Stimulated activated CD4-positive, alpha-beta T cell treated with anti-CD3 and anti-CD28 coated beads, Interleukin-2, amount 100 ng/mL, for 48 hours (primary cell): ENCODE measurements at regions not wholly inside any gene's neighbourhood (a gene's known extent, or its start where the extent isn't known, plus 50 kb on each side); places are given as distances from the start of the nearest gene placed in this dataset.
"Not testable (repeated sequence)": the region's sequence is repeated elsewhere in the genome, so short reads cannot be mapped to it uniquely, and the experiment has no call there.

Experiments
- DNase-seq, 2 donors: peaks; one replicate each; pipeline ENCODE4 v3.0.0-alpha.2; 2020

DNA sequence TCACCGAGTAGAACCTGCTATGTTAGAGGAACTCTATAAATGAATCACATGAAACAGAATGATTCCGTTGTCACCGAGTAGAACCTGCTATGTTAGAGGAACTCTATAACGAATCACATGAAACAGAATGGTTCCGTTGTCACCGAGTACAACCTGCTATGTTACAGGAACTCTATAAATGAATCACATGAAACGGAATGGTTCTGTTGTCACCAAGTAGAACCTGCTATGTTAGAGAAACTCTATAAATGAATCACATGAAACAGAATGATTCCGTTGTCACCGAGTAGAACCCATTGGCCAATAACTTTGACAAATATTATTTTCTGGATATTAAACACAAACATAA lies 309.1 kb upstream of the FRG1 start:
- DNase-seq: not testable (repeated sequence)

DNA sequence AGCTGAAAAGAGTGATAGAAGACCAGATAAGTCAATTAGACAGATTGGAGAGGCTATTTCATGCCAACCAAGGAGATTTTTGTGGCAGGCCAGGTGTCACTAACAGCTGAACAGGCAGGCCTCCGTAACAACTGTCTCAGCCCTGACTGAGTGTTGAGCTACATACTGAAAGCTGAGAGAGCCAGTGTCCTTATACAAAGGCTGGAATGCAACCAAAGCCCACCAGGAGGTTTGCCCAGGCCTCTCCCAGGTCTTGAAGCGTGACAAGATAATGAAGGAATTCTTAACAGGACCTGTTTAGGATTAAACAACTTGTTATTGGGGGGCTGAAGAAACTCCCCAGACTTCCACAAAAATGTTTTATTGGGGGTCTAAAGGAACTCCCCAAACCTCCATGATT lies 290.2 kb upstream of the FRG1 start:
- DNase-seq: not testable (repeated sequence)

GRCh38 chr4:189653130-189653653 lies 287.5 kb upstream of the FRG1 start:
- not testable (repeated sequence) for DNase-seq

DNA sequence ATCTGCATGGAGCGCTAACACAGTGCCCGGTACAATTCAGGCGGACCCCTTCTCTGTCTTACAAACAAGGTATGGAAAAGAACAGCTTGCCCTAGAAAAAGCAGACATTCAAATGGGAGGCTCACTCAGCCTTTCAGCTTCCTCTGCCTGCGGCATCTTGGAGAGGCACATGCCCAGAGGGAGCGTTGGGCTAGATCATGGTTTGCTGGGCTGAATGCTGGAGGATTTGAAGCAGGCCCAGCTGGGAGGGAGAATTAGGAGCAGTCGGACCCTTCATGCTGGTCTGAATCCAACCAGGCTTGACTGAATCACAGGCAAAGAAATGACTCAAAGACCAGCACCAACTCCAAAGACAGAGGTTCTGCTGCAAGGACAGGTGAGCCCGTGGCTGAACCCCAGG lies 286.7 kb upstream of the FRG1 start:
- DNase-seq: not testable (repeated sequence)

- DNase-seq: not testable (repeated sequence)
Observed at GRCh38 chr4:189654396-189654795, 286.3 kb upstream of the FRG1 start.

DNA sequence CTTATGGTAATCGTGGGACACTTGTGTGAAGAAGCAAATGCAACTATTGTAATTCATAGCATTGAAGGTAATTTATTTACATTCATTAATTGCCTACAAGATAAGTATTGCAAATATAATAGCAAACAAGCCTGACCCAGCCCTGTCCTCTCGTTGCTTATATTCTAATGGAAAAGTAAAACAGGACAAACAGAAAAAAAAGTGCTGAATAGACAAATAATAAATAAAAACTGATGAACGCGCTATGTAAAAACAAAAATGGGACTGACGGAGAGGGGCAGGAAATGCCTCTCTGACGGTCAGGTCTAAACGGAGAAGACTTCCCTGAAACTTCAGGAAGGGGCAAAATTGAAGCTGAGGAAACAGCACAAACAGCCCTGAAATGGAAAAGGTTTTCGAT lies 284.9 kb upstream of the FRG1 start:
- not testable (repeated sequence) for DNase-seq

DNA sequence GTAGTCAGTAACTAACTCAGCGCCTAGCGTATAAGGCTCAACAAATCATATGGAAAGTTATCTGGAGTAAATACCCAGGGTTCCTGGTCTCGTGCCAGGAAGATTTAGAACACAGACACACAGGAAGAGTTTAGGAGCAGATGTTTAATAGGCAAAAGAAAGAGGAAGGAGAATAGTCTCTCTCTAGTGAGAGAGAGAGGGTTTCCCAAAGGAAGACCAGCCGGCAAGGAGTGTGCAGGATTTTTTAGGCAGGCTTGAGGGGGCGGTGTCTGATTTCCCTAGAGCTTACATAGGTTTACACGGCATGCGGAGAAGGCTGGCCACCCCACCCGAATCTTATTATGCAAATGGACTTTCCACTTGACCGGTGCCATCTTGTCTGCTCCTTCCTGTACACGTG lies 284.0 kb upstream of the FRG1 start:
- DNase-seq: no peak

DNA sequence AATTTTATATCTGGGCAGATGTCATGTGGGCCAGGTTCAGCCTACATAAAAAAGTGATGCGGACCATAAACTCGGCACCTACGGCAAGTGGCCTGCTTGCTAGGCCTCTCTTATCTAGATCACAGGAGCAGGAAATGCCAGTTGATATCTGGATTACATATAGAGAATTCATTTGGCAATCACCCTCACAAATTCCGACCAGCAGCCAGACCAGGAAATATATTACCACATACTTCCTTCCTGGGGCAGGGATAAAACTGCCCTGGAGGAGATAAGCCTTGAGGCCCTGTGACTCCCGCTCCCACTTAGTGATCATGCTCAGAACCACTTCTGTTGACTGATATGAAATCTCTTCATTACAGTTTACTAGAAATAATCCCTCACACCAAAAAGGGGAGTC lies 282.4 kb upstream of the FRG1 start:
- DNase-seq: not testable (repeated sequence)

- DNase-seq: not testable (repeated sequence)
Observed at GRCh38 chr4:189658831-189659230, 281.8 kb upstream of the FRG1 start.

GRCh38 chr4:189659287-189659686 lies 281.4 kb upstream of the FRG1 start:
- no peak for DNase-seq

DNA sequence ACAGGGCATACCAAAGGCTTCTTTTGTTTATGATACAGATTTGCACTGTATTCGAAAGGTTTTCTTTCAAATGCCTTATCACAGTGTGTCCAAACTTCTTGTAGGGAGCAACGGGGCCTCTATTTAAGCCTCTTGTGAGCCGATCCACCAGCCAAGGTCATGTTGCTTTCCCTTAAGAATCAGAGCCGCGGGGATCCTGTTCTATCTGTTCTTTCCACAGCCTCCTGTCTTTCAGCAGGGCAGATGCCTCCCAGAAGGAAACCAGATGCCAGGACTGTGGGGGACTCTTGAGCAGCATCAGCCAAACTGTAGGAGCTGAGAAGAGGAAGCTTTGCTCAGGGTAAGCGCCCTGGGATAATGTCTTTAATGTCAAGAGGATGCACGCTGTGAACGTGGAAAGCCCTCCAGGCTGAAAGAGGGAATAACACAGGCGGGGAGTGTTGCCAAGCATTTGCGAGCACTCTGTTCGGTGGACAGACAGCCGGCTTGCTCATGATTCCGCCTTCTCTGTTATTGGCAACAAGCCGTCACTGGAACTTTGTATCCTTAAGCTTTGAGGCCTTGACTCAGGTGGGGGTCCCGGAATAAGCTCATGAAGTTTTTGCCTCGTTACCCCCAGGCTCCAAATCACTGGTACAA lies 279.8 kb upstream of the FRG1 start:
- DNase-seq: no peak

- no peak for DNase-seq
Observed at GRCh38 chr4:189664693-189665250, 275.9 kb upstream of the FRG1 start.

GRCh38 chr4:189665712-189666305 lies 274.9 kb upstream of the FRG1 start:
- DNase-seq: not testable (repeated sequence)

DNA sequence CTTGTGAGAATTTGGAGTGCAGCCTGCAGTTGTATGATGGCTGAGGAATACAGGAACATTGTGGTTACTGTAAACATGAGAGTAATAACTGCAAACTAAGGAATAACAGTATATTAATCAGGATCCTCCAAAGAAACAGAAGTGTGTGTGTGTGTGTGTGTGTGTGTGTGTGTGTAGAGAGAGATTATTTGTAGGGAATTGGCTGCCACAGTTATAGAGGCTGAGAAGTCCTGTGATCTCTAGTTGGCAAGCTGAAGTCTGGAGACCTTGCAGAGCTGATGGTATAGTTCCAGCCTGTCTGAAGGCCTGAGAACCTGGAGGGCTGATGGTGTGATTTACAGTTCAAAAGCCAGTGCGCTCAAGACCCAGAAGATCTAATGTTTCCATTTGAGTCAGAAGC lies 273.3 kb upstream of the FRG1 start:
- DNase-seq: not testable (repeated sequence)

- DNase-seq: not testable (repeated sequence)
Observed at GRCh38 chr4:189697675-189698245, 242.9 kb upstream of the FRG1 start.

GRCh38 chr4:189703000-189703399 lies 237.7 kb upstream of the FRG1 start:
- DNase-seq: not testable (repeated sequence)

GRCh38 chr4:189706821-189707220 lies 233.9 kb upstream of the FRG1 start:
- DNase-seq: not testable (repeated sequence)

- DNase-seq: not testable (repeated sequence)
Observed at GRCh38 chr4:189707227-189707626, 233.4 kb upstream of the FRG1 start.

DNA sequence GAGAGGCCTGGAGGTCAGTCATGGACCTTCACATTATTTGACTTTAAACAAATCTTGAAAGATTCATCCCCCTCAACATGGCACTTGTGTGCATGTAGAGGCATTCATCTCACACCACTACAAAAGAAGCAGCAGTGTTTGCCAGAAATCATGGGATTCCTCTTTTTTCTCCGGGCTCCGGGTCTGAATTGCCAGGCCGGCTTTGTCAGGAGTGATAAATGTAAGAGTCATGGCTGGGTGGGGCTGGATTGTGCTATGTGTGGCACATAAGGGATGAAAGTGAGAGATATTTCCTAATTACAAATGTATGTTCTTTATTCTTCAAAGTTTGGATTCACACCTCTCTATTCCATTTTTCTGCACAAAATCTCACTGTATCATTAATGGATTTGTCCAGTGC lies 228.7 kb upstream of the FRG1 start:
- DNase-seq: not testable (repeated sequence)

GRCh38 chr4:189721016-189721993 lies 219.4 kb upstream of the FRG1 start:
- not testable (repeated sequence) for DNase-seq

GRCh38 chr4:189722324-189723003 lies 218.2 kb upstream of the FRG1 start:
- not testable (repeated sequence) for DNase-seq
